Fibroblast of mammary gland (primary cell): ENCODE measurements at regions not wholly inside any gene's neighbourhood (a gene's known extent, or its start where the extent isn't known, plus 50 kb on each side); places are given as distances from the start of the nearest gene placed in this dataset.

ENCODE experiments used
- DNase-seq: peaks from one replicate; pipeline ENCODE4 v3.0.0-alpha.2; 2010; ENCODE audit warnings: low read depth
- H3K4me3 ChIP-seq: 2 replicates; pipeline ENCODE4 v1.5.1; 2011; ENCODE audit warnings: low read depth, mild to moderate bottlenecking, low read length, moderate library complexity; ENCODE audit not compliant: control insufficient read depth
- CTCF ChIP-seq: conservative IDR thresholded peaks from 2 replicates; pipeline ENCODE4 v1.5.1; 2011; ENCODE audit warnings: low read depth, low read length, inconsistent platforms; ENCODE audit not compliant: control insufficient read depth, insufficient read depth

- DNase-seq = peak; percentile 78
- H3K4me3 ChIP-seq = no peak overlapping the region
- no peak for TF ChIP-seq CTCF
Observed at GRCh38 chr9:94005272-94005901, 50.2 kb upstream of the BARX1 start.
